Stimulated activated CD4-positive, alpha-beta T cell treated with anti-CD3 and anti-CD28 coated beads, Interleukin-1b, Interleukin-23, amount 100 ng/mL, for 24 hours (primary cell): ENCODE measurements at regions not wholly inside any gene's neighbourhood (a gene's known extent, or its start where the extent isn't known, plus 50 kb on each side); places are given as distances from the start of the nearest gene placed in this dataset.
"Not testable (repeated sequence)": the region's sequence is repeated elsewhere in the genome, so short reads cannot be mapped to it uniquely, and the experiment has no call there.

Source experiments
- DNase-seq, 4 experiments: peaks; one replicate each; pipeline ENCODE4 v3.0.0-alpha.2; 2020; ENCODE audit warnings: low read depth in 4 of 4, low spot score in 1 of 4

DNA sequence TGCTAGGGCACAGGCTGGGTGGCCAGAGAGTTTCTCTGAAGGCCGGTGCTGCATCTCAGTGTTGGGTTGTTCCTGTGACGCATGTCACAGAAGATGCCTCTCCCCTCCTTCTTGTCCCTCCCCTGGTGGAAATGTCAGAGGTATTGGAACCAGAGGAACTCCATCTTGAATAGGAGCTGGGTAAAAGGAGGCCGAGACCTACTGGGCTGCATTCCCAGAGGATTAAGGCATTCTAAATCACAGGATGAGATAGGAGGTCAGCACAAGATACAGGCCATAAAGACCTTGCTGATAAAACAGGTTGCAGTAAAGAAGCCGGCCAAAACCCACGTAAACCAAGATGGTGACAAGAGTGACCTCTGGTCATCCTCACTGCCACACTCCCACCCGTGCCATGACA, 50.3 kb upstream of the AGAP1 start:
- not testable (repeated sequence) for DNase-seq
